Neural progenitor cell (in vitro differentiated cells): ENCODE measurements at regions not wholly inside any gene's neighbourhood (a gene's known extent, or its start where the extent isn't known, plus 50 kb on each side); places are given as distances from the start of the nearest gene placed in this dataset.

ENCODE experiments used
- EZH2 ChIP-seq: fragments of 200-600 bp; sonication (generic); IDR thresholded peaks from 2 replicates; pipeline ENCODE4 v1.6.1; 2017; ENCODE audit warnings: antibody characterized with exemption, mild to moderate bottlenecking, moderate library complexity
- EZH2phosphoT487 ChIP-seq: fragments of 200-600 bp; sonication (generic); IDR thresholded peaks from 2 replicates; pipeline ENCODE4 v1.6.1; 2017; ENCODE audit warnings: antibody characterized with exemption

DNA sequence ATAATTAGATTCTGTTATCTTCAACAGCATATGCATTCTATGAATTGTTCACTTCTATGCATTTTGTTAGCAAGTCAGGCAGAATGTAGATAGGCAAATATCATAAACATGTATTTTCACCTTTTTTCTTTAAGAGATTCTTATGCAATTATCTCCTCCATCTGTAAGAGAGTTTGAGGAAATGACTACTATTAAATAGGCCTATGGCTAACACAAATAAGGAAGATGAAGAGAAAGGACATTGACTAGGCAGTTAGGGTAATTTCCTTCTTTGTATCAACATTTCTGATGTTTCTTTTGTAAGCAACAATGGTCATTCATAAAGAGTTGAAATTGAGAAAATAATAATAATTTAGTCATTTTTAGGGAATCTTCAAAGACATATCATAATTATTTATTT lies 145.2 kb upstream of the CDH12 start:
- TF ChIP-seq EZH2phosphoT487 (no peak), EZH2 (no peak)
